ENCODE measurements at regions not wholly inside any gene's neighbourhood (a gene's known extent, or its start where the extent isn't known, plus 50 kb on each side); places are given as distances from the start of the nearest gene placed in this dataset.

GRCh38 chr2:239880396-239880795 lies 144.7 kb downstream of the NDUFA10 start:
- H3K4me2 ChIP-seq (ENCODE audit: insufficient read depth, low read length) = no peak overlapping the region
- no TSS peak for BruUV-seq (replicated peaks)
- POLR2A ChIA-PET = no interaction called here
- DNase-seq (ENCODE audit: low read depth, low spot score) (no peak), FAIRE-seq (no peak)
- no peaks in the 10 kb centered on the region for H4K20me1 ChIP-seq (replicated peaks; ENCODE audit: control insufficient read depth, extremely low read depth, insufficient read depth, low read length)
- dilution Hi-C loops (cut with MboI; ENCODE audit: extremely low pct_ligation_motif_present, low sequenced_read_pairs) (no loop called here), intact Hi-C loops (cut with micrococcal nuclease) (no loop called here)
- H3K9ac ChIP-seq (replicated peaks; ENCODE audit: extremely low read depth, insufficient read depth, low read length) = no peak overlapping the region
- TF ChIP-seq FOS (IDR thresholded peaks at IDR 0.05; ENCODE audit: borderline replicate concordance, insufficient read depth, low read length) (no peak), MAX (IDR thresholded peaks at IDR 0.05; ENCODE audit: insufficient read depth, insufficient read length) (no peak), JUN (IDR thresholded peaks at IDR 0.05; ENCODE audit: borderline replicate concordance, insufficient read depth, insufficient read length, low read depth) (no peak), EZH2 (IDR thresholded peaks at IDR 0.05; ENCODE audit: borderline replicate concordance, low read depth, low read length, severe bottlenecking) (no peak), MYC (IDR thresholded peaks at IDR 0.05; ENCODE audit: low read depth, low read length) (no peak), POLR2AphosphoS5 (IDR thresholded peaks at IDR 0.05; ENCODE audit: insufficient read depth, low read depth, low read length) (no peak), POLR2A (IDR thresholded peaks at IDR 0.05; ENCODE audit: low read depth, low read length) (no peak), GATA2 (IDR thresholded peaks at IDR 0.05; ENCODE audit: insufficient read depth, insufficient read length, low read depth, low read length) (no peak), CTCF (IDR thresholded peaks at IDR 0.05; ENCODE audit: extremely low read depth in 1 of 2, insufficient read depth in 1 of 2, low read depth in 1 of 2, low read length in 2 of 2) (no peak)
- H3K27ac ChIP-seq (ENCODE audit: insufficient read depth, low read depth, low read length) = no peak overlapping the region
- no peak overlapping the region for H2AFZ ChIP-seq (ENCODE audit: low read depth, low read length)
- H3K9me1 ChIP-seq (replicated peaks; ENCODE audit: control insufficient read depth, extremely low read depth, insufficient read depth, low read length) = no peaks in the 10 kb centered on the region
- no peaks in the 10 kb centered on the region for H3K9me3 ChIP-seq (replicated peaks; ENCODE audit: control insufficient read depth, insufficient read depth, low read length)
- no peaks in the 10 kb centered on the region for H3K27me3 ChIP-seq (ENCODE audit: control insufficient read depth in 2 of 2, insufficient read depth in 2 of 2, low read length in 2 of 2)
- CTCF ChIA-PET = interaction anchor here (0.6 kb wide), 1 partner anchor 130 kb away, joined by 3 read pairs; no protein-coding TSS in a partner anchor
- H3K4me1 ChIP-seq (ENCODE audit: control insufficient read depth, extremely low read depth, insufficient read depth, low read length) = peaks cover 17% of the 10 kb centered on the region
- no peaks in the 10 kb centered on the region for H3K79me2 ChIP-seq (ENCODE audit: control insufficient read depth, insufficient read depth, low read length)
- H3K4me3 ChIP-seq (replicated peaks in 1 of 3; ENCODE audit: insufficient read depth in 1 of 3, low read depth in 1 of 3, low read length in 3 of 3) = no peak overlapping the region
- no peaks in the 10 kb centered on the region for H3K36me3 ChIP-seq (ENCODE audit: control insufficient read depth in 2 of 2, extremely low read depth in 1 of 2, insufficient read depth in 2 of 2, low read length in 2 of 2)
